ENCODE measurements at regions not wholly inside any gene's neighbourhood (a gene's known extent, or its start where the extent isn't known, plus 50 kb on each side); places are given as distances from the start of the nearest gene placed in this dataset.

GRCh38 chr2:387980-388421 lies 100.1 kb upstream of the ALKAL2 start:
- H3K9me3 Mint-ChIP-seq = no peaks in the 10 kb centered on the region
- Histone ChIP-seq H3K4me1 (ENCODE audit: control insufficient read depth in 1 of 2, extremely low read depth in 1 of 2, insufficient read depth in 2 of 2, low read length in 2 of 2) (peaks cover 0 to 11% of the 10 kb centered on the region in 2 experiments), H3K27me3 (replicated peaks in 1 of 2; ENCODE audit: control insufficient read depth in 2 of 2, extremely low read depth in 1 of 2, insufficient read depth in 2 of 2, low read length in 1 of 2) (peaks cover 0 to 14% of the 10 kb centered on the region in 2 experiments), H3K36me3 (ENCODE audit: control insufficient read depth in 2 of 2, extremely low read depth in 1 of 2, insufficient read depth in 1 of 2, low read length in 1 of 2) (no peaks in the 10 kb centered on the region), H3K27ac (ENCODE audit: low read length) (no peak overlapping the region), H3K9me3 (no peaks in the 10 kb centered on the region), H3K4me3 (ENCODE audit: control insufficient read depth in 1 of 2, extremely low read depth in 1 of 2, low read length in 1 of 2) (no peak overlapping the region)
- 92% methylated on average over 18 of the region's 18 CpGs for WGBS (ENCODE audit: insufficient coverage)
- no peak overlapping the region for H3K27ac Mint-ChIP-seq
- POLR2A ChIA-PET = no interaction called here
- H3K36me3 Mint-ChIP-seq = no peaks in the 10 kb centered on the region
- no peak overlapping the region for H3K4me3 Mint-ChIP-seq
- ATAC-seq (replicated peaks in 1 of 4) (no peak), DNase-seq (no peak)
- CTCF ChIA-PET = no interaction called here
- peaks cover 0 to 2% of the 10 kb centered on the region in 2 donors for H3K27me3 Mint-ChIP-seq
- H3K4me1 Mint-ChIP-seq = peaks cover 0 to 5% (median 3%) of the 10 kb centered on the region in 3 donors

GRCh38 chr2:386406-387103 lies 98.7 kb upstream of the ALKAL2 start:
- Mint-ChIP-seq H3K27me3 (peaks cover 0 to 2% of the 10 kb centered on the region in 2 donors), H3K4me3 (no peak overlapping the region), H3K4me1 (peaks cover 0 to 1% (median 0%) of the 10 kb centered on the region in 3 donors), H3K27ac (no peak overlapping the region), H3K36me3 (no peaks in the 10 kb centered on the region), H3K9me3 (no peaks in the 10 kb centered on the region)
- ChIA-PET CTCF (no interaction called here), POLR2A (no interaction called here)
- no peaks in the 10 kb centered on the region for H3K36me3 ChIP-seq (ENCODE audit: control insufficient read depth in 2 of 2, extremely low read depth in 1 of 2, insufficient read depth in 1 of 2, low read length in 1 of 2)
- H3K27me3 ChIP-seq (replicated peaks in 1 of 2; ENCODE audit: control insufficient read depth in 2 of 2, extremely low read depth in 1 of 2, insufficient read depth in 2 of 2, low read length in 1 of 2) = peaks cover 0 to 5% of the 10 kb centered on the region in 2 experiments
- no peak overlapping the region for H3K4me3 ChIP-seq (ENCODE audit: control insufficient read depth in 1 of 2, extremely low read depth in 1 of 2, low read length in 1 of 2)
- H3K9me3 ChIP-seq = no peaks in the 10 kb centered on the region
- H3K4me1 ChIP-seq (ENCODE audit: control insufficient read depth in 1 of 2, extremely low read depth in 1 of 2, insufficient read depth in 2 of 2, low read length in 2 of 2) = no peaks in the 10 kb centered on the region
- 85% methylated on average over 4 of the region's 10 CpGs for WGBS (ENCODE audit: insufficient coverage)
- DNase-seq (no peak), ATAC-seq (replicated peaks in 1 of 4) (no peak)
- H3K27ac ChIP-seq (ENCODE audit: low read length) = no peak overlapping the region

GRCh38 chr2:385785-386184 lies 97.9 kb upstream of the ALKAL2 start:
- H3K36me3 Mint-ChIP-seq = no peaks in the 10 kb centered on the region
- ChIA-PET POLR2A (no interaction called here), CTCF (no interaction called here)
- Histone ChIP-seq H3K4me1 (ENCODE audit: control insufficient read depth in 1 of 2, extremely low read depth in 1 of 2, insufficient read depth in 2 of 2, low read length in 2 of 2) (no peaks in the 10 kb centered on the region), H3K27ac (ENCODE audit: low read length) (no peak overlapping the region), H3K9me3 (no peaks in the 10 kb centered on the region), H3K36me3 (ENCODE audit: control insufficient read depth in 2 of 2, extremely low read depth in 1 of 2, insufficient read depth in 1 of 2, low read length in 1 of 2) (no peaks in the 10 kb centered on the region), H3K4me3 (ENCODE audit: control insufficient read depth in 1 of 2, extremely low read depth in 1 of 2, low read length in 1 of 2) (no peak overlapping the region), H3K27me3 (replicated peaks in 1 of 2; ENCODE audit: control insufficient read depth in 2 of 2, extremely low read depth in 1 of 2, insufficient read depth in 2 of 2, low read length in 1 of 2) (peaks cover 0 to 5% of the 10 kb centered on the region in 2 experiments)
- no CpG with 5 or more reads among the region's 6 CpGs for WGBS (ENCODE audit: insufficient coverage)
- no peaks in the 10 kb centered on the region for H3K4me1 Mint-ChIP-seq
- DNase-seq (no peak), ATAC-seq (replicated peaks in 1 of 4) (no peak)
- peaks cover 0 to 4% of the 10 kb centered on the region in 2 donors for H3K27me3 Mint-ChIP-seq
- no peak overlapping the region for H3K4me3 Mint-ChIP-seq
- H3K27ac Mint-ChIP-seq = no peak overlapping the region
- H3K9me3 Mint-ChIP-seq = no peaks in the 10 kb centered on the region

GRCh38 chr2:385061-385460 lies 97.2 kb upstream of the ALKAL2 start:
- H3K36me3 Mint-ChIP-seq = no peaks in the 10 kb centered on the region
- 85% methylated on average over 6 of the region's 9 CpGs for WGBS (ENCODE audit: insufficient coverage)
- H3K9me3 ChIP-seq = no peaks in the 10 kb centered on the region
- no peaks in the 10 kb centered on the region for H3K4me1 ChIP-seq (ENCODE audit: control insufficient read depth in 1 of 2, extremely low read depth in 1 of 2, insufficient read depth in 2 of 2, low read length in 2 of 2)
- H3K27me3 Mint-ChIP-seq = peaks cover 0 to 4% of the 10 kb centered on the region in 2 donors
- DNase-seq (no peak), ATAC-seq (replicated peaks in 1 of 4) (no peak)
- no peaks in the 10 kb centered on the region for H3K4me1 Mint-ChIP-seq
- H3K36me3 ChIP-seq (ENCODE audit: control insufficient read depth in 2 of 2, extremely low read depth in 1 of 2, insufficient read depth in 1 of 2, low read length in 1 of 2) = no peaks in the 10 kb centered on the region
- no peak overlapping the region for H3K27ac Mint-ChIP-seq
- ChIA-PET POLR2A (no interaction called here), CTCF (no interaction called here)
- no peak overlapping the region for H3K4me3 ChIP-seq (ENCODE audit: control insufficient read depth in 1 of 2, extremely low read depth in 1 of 2, low read length in 1 of 2)
- H3K27ac ChIP-seq (ENCODE audit: low read length) = no peak overlapping the region
- H3K9me3 Mint-ChIP-seq = no peaks in the 10 kb centered on the region
- no peak overlapping the region for H3K4me3 Mint-ChIP-seq
- H3K27me3 ChIP-seq (replicated peaks in 1 of 2; ENCODE audit: control insufficient read depth in 2 of 2, extremely low read depth in 1 of 2, insufficient read depth in 2 of 2, low read length in 1 of 2) = peaks cover 0 to 5% of the 10 kb centered on the region in 2 experiments

- H3K4me3 ChIP-seq (ENCODE audit: control insufficient read depth in 1 of 2, extremely low read depth in 1 of 2, low read length in 1 of 2) = no peak overlapping the region
- H3K4me3 Mint-ChIP-seq = no peak overlapping the region
- H3K9me3 ChIP-seq = no peaks in the 10 kb centered on the region
- peaks cover 6 to 7% of the 10 kb centered on the region in 2 donors for H3K27me3 Mint-ChIP-seq
- H3K36me3 Mint-ChIP-seq = no peaks in the 10 kb centered on the region
- H3K27ac Mint-ChIP-seq = no peak overlapping the region
- no peaks in the 10 kb centered on the region for H3K4me1 Mint-ChIP-seq
- H3K9me3 Mint-ChIP-seq = peaks cover 0 to 3% (median 0%) of the 10 kb centered on the region in 3 donors
- 76% methylated on average over 5 of the region's 10 CpGs for WGBS (ENCODE audit: insufficient coverage)
- peaks cover 0 to 9% of the 10 kb centered on the region in 2 experiments for H3K27me3 ChIP-seq (replicated peaks in 1 of 2; ENCODE audit: control insufficient read depth in 2 of 2, extremely low read depth in 1 of 2, insufficient read depth in 2 of 2, low read length in 1 of 2)
- H3K27ac ChIP-seq (ENCODE audit: low read length) = no peak overlapping the region
- POLR2A ChIA-PET = no interaction called here
- H3K36me3 ChIP-seq (ENCODE audit: control insufficient read depth in 2 of 2, extremely low read depth in 1 of 2, insufficient read depth in 1 of 2, low read length in 1 of 2) = no peaks in the 10 kb centered on the region
- H3K4me1 ChIP-seq (ENCODE audit: control insufficient read depth in 1 of 2, extremely low read depth in 1 of 2, insufficient read depth in 2 of 2, low read length in 2 of 2) = no peaks in the 10 kb centered on the region
- ATAC-seq (replicated peaks in 1 of 4) (no peak), DNase-seq (no peak)
- CTCF ChIA-PET = no interaction called here
These were observed 96.0 kb upstream of the ALKAL2 start for GRCh38 chr2:383888-384287.

GRCh38 chr2:383178-383577 lies 95.3 kb upstream of the ALKAL2 start:
- Mint-ChIP-seq H3K27me3 (peaks cover 7 to 10% of the 10 kb centered on the region in 2 donors), H3K36me3 (no peaks in the 10 kb centered on the region), H3K27ac (no peak overlapping the region), H3K9me3 (peaks cover 0 to 5% (median 2%) of the 10 kb centered on the region in 3 donors), H3K4me3 (no peak overlapping the region), H3K4me1 (no peaks in the 10 kb centered on the region)
- peaks cover 0 to 8% of the 10 kb centered on the region in 2 experiments for H3K27me3 ChIP-seq (replicated peaks in 1 of 2; ENCODE audit: control insufficient read depth in 2 of 2, extremely low read depth in 1 of 2, insufficient read depth in 2 of 2, low read length in 1 of 2)
- ChIA-PET POLR2A (no interaction called here), CTCF (no interaction called here)
- WGBS (ENCODE audit: insufficient coverage) = 62% methylated on average over 10 of the region's 13 CpGs
- DNase-seq (no peak), ATAC-seq (replicated peaks in 1 of 4) (no peak)
- H3K9me3 ChIP-seq = peaks cover under 1% of the 10 kb centered on the region
- H3K4me3 ChIP-seq (ENCODE audit: control insufficient read depth in 1 of 2, extremely low read depth in 1 of 2, low read length in 1 of 2) = no peak overlapping the region
- no peak overlapping the region for H3K27ac ChIP-seq (ENCODE audit: low read length)
- no peaks in the 10 kb centered on the region for H3K4me1 ChIP-seq (ENCODE audit: control insufficient read depth in 1 of 2, extremely low read depth in 1 of 2, insufficient read depth in 2 of 2, low read length in 2 of 2)
- no peaks in the 10 kb centered on the region for H3K36me3 ChIP-seq (ENCODE audit: control insufficient read depth in 2 of 2, extremely low read depth in 1 of 2, insufficient read depth in 1 of 2, low read length in 1 of 2)

GRCh38 chr2:382728-383022 lies 94.8 kb upstream of the ALKAL2 start:
- H3K9me3 Mint-ChIP-seq = peaks cover 5 to 10% (median 5%) of the 10 kb centered on the region in 3 donors
- ChIA-PET CTCF (no interaction called here), POLR2A (no interaction called here)
- Histone ChIP-seq H3K36me3 (ENCODE audit: control insufficient read depth in 2 of 2, extremely low read depth in 1 of 2, insufficient read depth in 1 of 2, low read length in 1 of 2) (no peaks in the 10 kb centered on the region), H3K4me3 (ENCODE audit: control insufficient read depth in 1 of 2, extremely low read depth in 1 of 2, low read length in 1 of 2) (no peak overlapping the region), H3K4me1 (ENCODE audit: control insufficient read depth in 1 of 2, extremely low read depth in 1 of 2, insufficient read depth in 2 of 2, low read length in 2 of 2) (no peaks in the 10 kb centered on the region), H3K27me3 (replicated peaks in 1 of 2; ENCODE audit: control insufficient read depth in 2 of 2, extremely low read depth in 1 of 2, insufficient read depth in 2 of 2, low read length in 1 of 2) (peaks cover 0 to 4% of the 10 kb centered on the region in 2 experiments), H3K9me3 (peaks cover 4% of the 10 kb centered on the region), H3K27ac (ENCODE audit: low read length) (no peak overlapping the region)
- no peak overlapping the region for H3K27ac Mint-ChIP-seq
- no peaks in the 10 kb centered on the region for H3K4me1 Mint-ChIP-seq
- ATAC-seq (replicated peaks in 1 of 4) (no peak), DNase-seq (no peak)
- no peak overlapping the region for H3K4me3 Mint-ChIP-seq
- peaks cover 7 to 10% of the 10 kb centered on the region in 2 donors for H3K27me3 Mint-ChIP-seq
- H3K36me3 Mint-ChIP-seq = no peaks in the 10 kb centered on the region
- WGBS (ENCODE audit: insufficient coverage) = 86% methylated on average over 4 of the region's 7 CpGs

Data from T-cell (primary cell).